B cell (primary cell): ENCODE measurements at regions not wholly inside any gene's neighbourhood (a gene's known extent, or its start where the extent isn't known, plus 50 kb on each side); places are given as distances from the start of the nearest gene placed in this dataset.

Experiments used
- ATAC-seq: fragments of 200-7000 bp; cut with Tn5 transposase; one replicate; pipeline ENCODE4 v1.10.0; 2021; ENCODE audit warnings: low read depth, mild to moderate bottlenecking, moderate number of reproducible peaks, moderate library complexity
- CTCF ChIA-PET: fragments of 350-600 bp; sonication (Branson Sonifier 250); formaldehyde crosslinking; loops from one replicate; lab custom pipeline; 2021; ENCODE audit warnings: antibody characterized with exemption, inconsistent platforms; lab: Charles Lee
- POLR2A ChIA-PET: fragments of 350-600 bp; sonication (Branson Sonifier 250); formaldehyde crosslinking; loops from one replicate; lab custom pipeline; 2021; ENCODE audit warnings: antibody characterized with exemption; lab: Charles Lee
- DNase-seq: peaks from one replicate; pipeline ENCODE4 v3.0.0; 2013
- H2AFZ ChIP-seq: 2 replicates; pipeline ENCODE4 v1.6.1; 2012; ENCODE audit warnings: mild to moderate bottlenecking, low read depth, low read length; ENCODE audit not compliant: insufficient read depth, poor library complexity, severe bottlenecking
- H3K27ac ChIP-seq, 2 donors: 1 replicate in 1 of 2; 2 replicates in 1 of 2; pipeline ENCODE4 v1.5.1; 2012 to 2013; ENCODE audit warnings: low read length in 2 of 2, mild to moderate bottlenecking in 2 of 2, moderate library complexity in 1 of 2
- H3K27me3 ChIP-seq, 4 experiments: fragments of 200-600 bp in 1 of 4; sonication (generic) in 1 of 4; replicated peaks in 1 of 4; 1 replicate in 2 of 4; 2 replicates in 2 of 4; pipeline versions ENCODE4 v1.6.1 to v1.7.0; 2013 to 2016; ENCODE audit warnings: low read length in 3 of 4, mild to moderate bottlenecking in 2 of 4, mixed read lengths in 1 of 4, moderate library complexity in 1 of 4; ENCODE audit not compliant: insufficient read depth in 4 of 4, control insufficient read depth in 3 of 4; ENCODE audit errors: control extremely low read depth in 1 of 4
- H3K36me3 ChIP-seq, 2 experiments: replicated peaks in 1 of 2; 1 replicate in 1 of 2; 2 replicates in 1 of 2; pipeline versions ENCODE4 v1.6.1 to v1.7.1; 2013; ENCODE audit warnings: low read length in 1 of 2; ENCODE audit not compliant: insufficient read depth in 2 of 2, control insufficient read depth in 1 of 2; ENCODE audit errors: control extremely low read depth in 1 of 2, extremely low read depth in 1 of 2
- H3K4me1 ChIP-seq, 2 donors: fragments of 200-600 bp in 1 of 2; sonication (generic) in 1 of 2; 1 replicate in 1 of 2; 2 replicates in 1 of 2; pipeline versions ENCODE4 v1.5.1 to v1.6.1; 2013 to 2017; ENCODE audit warnings: low read length in 2 of 2; ENCODE audit not compliant: control insufficient read depth in 2 of 2, insufficient read depth in 2 of 2
- H3K4me2 ChIP-seq: replicated peaks from 2 replicates; pipeline ENCODE3; 2012; ENCODE audit warnings: mild to moderate bottlenecking, low read depth, low read length; ENCODE audit not compliant: poor library complexity, severe bottlenecking
- H3K4me3 ChIP-seq, 5 experiments: fragments of 200-600 bp in 1 of 5; sonication (generic) in 1 of 5; 1 replicate in 3 of 5; 2 replicates in 2 of 5; pipeline versions ENCODE4 v1.5.1 to v1.7.0; 2011 to 2016; ENCODE audit warnings: low read length in 4 of 5, mild to moderate bottlenecking in 4 of 5, low read depth in 2 of 5, control low read depth in 1 of 5, moderate library complexity in 1 of 5; ENCODE audit not compliant: insufficient read depth in 1 of 5; ENCODE audit errors: control extremely low read depth in 1 of 5, extremely low read depth in 1 of 5
- H3K79me2 ChIP-seq: fragments of 200-600 bp; sonication (generic); one replicate; pipeline ENCODE4 v1.6.0; 2016; ENCODE audit warnings: low read length; ENCODE audit not compliant: control insufficient read depth, insufficient read depth
- H3K9ac ChIP-seq: fragments of 200-600 bp; sonication (generic); 2 replicates; pipeline ENCODE4 v1.6.1; 2017; ENCODE audit warnings: mild to moderate bottlenecking, low read length, moderate library complexity
- H3K9me3 ChIP-seq, 3 donors: one replicate each; pipeline versions ENCODE4 v1.6.1 to v1.7.1; 2013; ENCODE audit warnings: low read length in 2 of 3; ENCODE audit not compliant: control insufficient read depth in 2 of 3, insufficient read depth in 1 of 3; ENCODE audit errors: control extremely low read depth in 1 of 3
- H4K20me1 ChIP-seq: 2 replicates; pipeline ENCODE4 v1.6.0; 2012; ENCODE audit warnings: mild to moderate bottlenecking, low read length; ENCODE audit not compliant: insufficient read depth, control insufficient read depth, poor library complexity, severe bottlenecking
- H3K27ac Mint-ChIP-seq: one replicate; pipeline ENCODE4 v1.8.0; 2021; ENCODE audit warnings: mixed read lengths
- H3K27me3 Mint-ChIP-seq: one replicate; pipeline ENCODE4 v1.8.0; 2021; ENCODE audit warnings: mixed read lengths
- H3K4me1 Mint-ChIP-seq: one replicate; pipeline ENCODE4 v1.8.0; 2021; ENCODE audit warnings: mixed read lengths
- H3K4me3 Mint-ChIP-seq: one replicate; pipeline ENCODE4 v1.8.0; 2021; ENCODE audit warnings: mixed read lengths
- H3K9me3 Mint-ChIP-seq: one replicate; pipeline ENCODE4 v1.8.0; 2022; ENCODE audit warnings: mixed read lengths; ENCODE audit not compliant: insufficient read depth
- CTCF ChIP-seq: fragments of 200-600 bp; IDR thresholded peaks from one replicate; pipeline ENCODE4 v1.8.0; 2022; ENCODE audit warnings: antibody characterized with exemption, mild to moderate bottlenecking
- EZH2 ChIP-seq: IDR thresholded peaks from 2 replicates; pipeline ENCODE4 v1.6.1; 2012; ENCODE audit warnings: borderline replicate concordance, low read depth, mild to moderate bottlenecking, moderate library complexity, low read length; ENCODE audit not compliant: insufficient read depth, poor library complexity, severe bottlenecking
- WGBS: methylation state at CpG from one replicate; pipeline ENCODE4 v1.1.5; 2013; ENCODE audit warnings: missing lambda C conversion rate; ENCODE audit not compliant: insufficient coverage; 5-methylcytosine and 5-hydroxymethylcytosine counted together
- intact Hi-C: fragments of 100-400 bp; cut with micrococcal nuclease; formaldehyde crosslinking; loops from one replicate; pipeline ENCODE4 v1.10.0; 2022

GRCh38 chr6:67493682-67494081 is 1141.4 kb upstream of the ADGRB3 start:
- peaks cover 9% of the 10 kb centered on the region for H3K9me3 Mint-ChIP-seq
- intact Hi-C loops, result no loop called here
- Histone ChIP-seq H3K36me3 (no peaks in the 10 kb centered on the region), H3K27me3 (no peaks in the 10 kb centered on the region), H4K20me1 (no peaks in the 10 kb centered on the region), H3K4me1 (no peaks in the 10 kb centered on the region), H2AFZ (no peak overlapping the region), H3K9me3 (no peaks in the 10 kb centered on the region), H3K4me3 (no peak overlapping the region), H3K79me2 (no peaks in the 10 kb centered on the region), H3K27ac (no peak overlapping the region), H3K9ac (no peak overlapping the region), H3K4me2 (no peak overlapping the region)
- ChIA-PET POLR2A (no interaction called here), CTCF (no interaction called here)
- no peak for TF ChIP-seq CTCF
- no peak for TF ChIP-seq EZH2
- no peaks in the 10 kb centered on the region for H3K27me3 Mint-ChIP-seq
- DNase-seq (no peak), ATAC-seq (no peak)
- no peak overlapping the region for H3K4me3 Mint-ChIP-seq
- H3K4me1 Mint-ChIP-seq, result no peaks in the 10 kb centered on the region
- H3K27ac Mint-ChIP-seq, result no peak overlapping the region

- no peaks in the 10 kb centered on the region for H3K4me1 Mint-ChIP-seq
- POLR2A ChIA-PET, result no interaction called here
- DNase-seq (no peak), ATAC-seq (no peak)
- H2AFZ ChIP-seq, result no peak overlapping the region
- CTCF ChIA-PET, result no interaction called here
- no peak overlapping the region for H3K27ac ChIP-seq
- H3K4me2 ChIP-seq, result no peak overlapping the region
- intact Hi-C loops, result no loop called here
- TF ChIP-seq CTCF, result no peak
- no peak for TF ChIP-seq EZH2
- H3K4me1 ChIP-seq, result no peaks in the 10 kb centered on the region
- H3K4me3 ChIP-seq, result no peak overlapping the region
- H3K9me3 Mint-ChIP-seq, result peaks cover 3% of the 10 kb centered on the region
- H3K27ac Mint-ChIP-seq, result no peak overlapping the region
- no peaks in the 10 kb centered on the region for H3K36me3 ChIP-seq
- 43% methylated on average over 1 of the region's 1 CpG for WGBS
- no peaks in the 10 kb centered on the region for H3K27me3 Mint-ChIP-seq
- no peaks in the 10 kb centered on the region for H3K79me2 ChIP-seq
- H3K9me3 ChIP-seq, result peaks cover 0 to 4% (median 0%) of the 10 kb centered on the region in 3 donors
- no peaks in the 10 kb centered on the region for H4K20me1 ChIP-seq
- H3K4me3 Mint-ChIP-seq, result no peak overlapping the region
- H3K27me3 ChIP-seq, result no peaks in the 10 kb centered on the region
- H3K9ac ChIP-seq, result no peak overlapping the region
These were observed 1159.4 kb upstream of the ADGRB3 start for GRCh38 chr6:67475700-67476099.
